AG04449 (cell line): ENCODE measurements at regions not wholly inside any gene's neighbourhood (a gene's known extent, or its start where the extent isn't known, plus 50 kb on each side); places are given as distances from the start of the nearest gene placed in this dataset.

Experiments used
- CTCF ChIA-PET: fragments of 350-600 bp; formaldehyde crosslinking; extraction: SDS; loops from one replicate; lab custom pipeline; 2021; ENCODE audit warnings: antibody characterized with exemption; lab: Yijun Ruan, JAX
- POLR2A ChIA-PET: fragments of 400-600, 350-600 bp; formaldehyde crosslinking; extraction: SDS; loops from one replicate; lab custom pipeline; 2020; ENCODE audit warnings: antibody characterized with exemption, inconsistent platforms; lab: Yijun Ruan, JAX
- DNase-seq: peaks from one replicate; pipeline ENCODE4 v3.0.0-alpha.2; 2010; ENCODE audit warnings: low read depth, low spot score
- H3K4me3 ChIP-seq: 2 replicates; pipeline ENCODE4 v1.5.1; 2011; ENCODE audit warnings: low read depth, mild to moderate bottlenecking, control low read depth, low read length
- CTCF ChIP-seq: IDR thresholded peaks from one replicate; pipeline ENCODE4 v1.5.1; 2011; ENCODE audit warnings: mild to moderate bottlenecking, moderate library complexity, low read length, control low read depth, inconsistent platforms; ENCODE audit not compliant: insufficient read depth; ENCODE audit errors: missing control alignments

GRCh38 chr13:93001866-93002461 lies 224.6 kb upstream of the GPC6 start:
- H3K4me3 ChIP-seq, result no peak overlapping the region
- DNase-seq, result no peak
- TF ChIP-seq CTCF, result no peak
- CTCF ChIA-PET, result no interaction called here
- POLR2A ChIA-PET, result no interaction called here

GRCh38 chr13:93003531-93003930 lies 223.1 kb upstream of the GPC6 start:
- CTCF ChIA-PET, result no interaction called here
- no peak overlapping the region for H3K4me3 ChIP-seq
- no peak for TF ChIP-seq CTCF
- POLR2A ChIA-PET, result no interaction called here
- no peak for DNase-seq

- DNase-seq, result no peak
- ChIA-PET CTCF (no interaction called here), POLR2A (no interaction called here)
- peak; percentile 16 for TF ChIP-seq CTCF
- H3K4me3 ChIP-seq, result no peak overlapping the region
These were observed 221.7 kb upstream of the GPC6 start for GRCh38 chr13:93004919-93005318.

GRCh38 chr13:93007928-93008327 lies 218.7 kb upstream of the GPC6 start:
- ChIA-PET POLR2A (no interaction called here), CTCF (no interaction called here)
- TF ChIP-seq CTCF, result no peak
- no peak for DNase-seq
- H3K4me3 ChIP-seq, result no peak overlapping the region

GRCh38 chr13:93017493-93018112 lies 209.0 kb upstream of the GPC6 start:
- DNase-seq, result no peak
- CTCF ChIA-PET, result no interaction called here
- TF ChIP-seq CTCF, result no peak
- POLR2A ChIA-PET, result no interaction called here
- H3K4me3 ChIP-seq, result no peak overlapping the region

GRCh38 chr13:93023929-93024328 lies 202.7 kb upstream of the GPC6 start:
- POLR2A ChIA-PET, result no interaction called here

More at GRCh38 chr13:93023929-93024328, 202.7 kb upstream of the GPC6 start:
- no peak for TF ChIP-seq CTCF
- H3K4me3 ChIP-seq, result no peak overlapping the region
- CTCF ChIA-PET, result no interaction called here
- no peak for DNase-seq
